ENCODE measurements at regions not wholly inside any gene's neighbourhood (a gene's known extent, or its start where the extent isn't known, plus 50 kb on each side); places are given as distances from the start of the nearest gene placed in this dataset.

DNA sequence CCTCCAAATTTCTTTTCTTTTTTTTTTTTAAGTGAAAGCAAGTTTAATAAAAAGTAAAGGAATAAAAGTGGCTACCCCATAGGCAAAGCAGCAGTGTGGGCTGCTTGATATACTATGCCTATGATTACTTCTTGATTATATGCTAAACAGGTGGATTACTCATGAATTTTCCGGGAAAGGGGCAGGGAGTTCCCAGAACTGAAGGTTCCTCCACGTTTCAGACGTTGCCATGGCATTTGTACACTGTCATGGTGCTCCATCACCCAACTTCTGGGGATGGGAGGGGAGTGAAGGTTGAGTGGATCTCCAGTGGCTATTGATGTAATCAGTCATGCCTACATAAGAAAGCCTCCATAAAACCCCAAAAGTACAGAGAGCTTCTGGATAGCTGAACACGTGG, 176.2 kb downstream of the CYP26B1 start:
- TF ChIP-seq, protein P1, sequence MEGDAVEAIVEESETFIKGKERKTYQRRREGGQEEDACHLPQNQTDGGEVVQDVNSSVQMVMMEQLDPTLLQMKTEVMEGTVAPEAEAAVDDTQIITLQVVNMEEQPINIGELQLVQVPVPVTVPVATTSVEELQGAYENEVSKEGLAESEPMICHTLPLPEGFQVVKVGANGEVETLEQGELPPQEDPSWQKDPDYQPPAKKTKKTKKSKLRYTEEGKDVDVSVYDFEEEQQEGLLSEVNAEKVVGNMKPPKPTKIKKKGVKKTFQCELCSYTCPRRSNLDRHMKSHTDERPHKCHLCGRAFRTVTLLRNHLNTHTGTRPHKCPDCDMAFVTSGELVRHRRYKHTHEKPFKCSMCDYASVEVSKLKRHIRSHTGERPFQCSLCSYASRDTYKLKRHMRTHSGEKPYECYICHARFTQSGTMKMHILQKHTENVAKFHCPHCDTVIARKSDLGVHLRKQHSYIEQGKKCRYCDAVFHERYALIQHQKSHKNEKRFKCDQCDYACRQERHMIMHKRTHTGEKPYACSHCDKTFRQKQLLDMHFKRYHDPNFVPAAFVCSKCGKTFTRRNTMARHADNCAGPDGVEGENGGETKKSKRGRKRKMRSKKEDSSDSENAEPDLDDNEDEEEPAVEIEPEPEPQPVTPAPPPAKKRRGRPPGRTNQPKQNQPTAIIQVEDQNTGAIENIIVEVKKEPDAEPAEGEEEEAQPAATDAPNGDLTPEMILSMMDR (conservative IDR thresholded peaks at IDR 0.05; ENCODE audit: low read depth, low read length) = no peak
- TF ChIP-seq EZH2 (IDR thresholded peaks at IDR 0.05; ENCODE audit: borderline replicate concordance, low read depth, low read length, poor library complexity, severe bottlenecking) = no peak

Data from A673 (cell line).